Stimulated activated CD4-positive, alpha-beta T cell treated with anti-CD3 and anti-CD28 coated beads, Interleukin-15, amount 100 ng/mL, for 24 hours (primary cell): ENCODE measurements at regions not wholly inside any gene's neighbourhood (a gene's known extent, or its start where the extent isn't known, plus 50 kb on each side); places are given as distances from the start of the nearest gene placed in this dataset.
"Not testable (repeated sequence)": the region's sequence is repeated elsewhere in the genome, so short reads cannot be mapped to it uniquely, and the experiment has no call there.

Experiments
- DNase-seq: peaks from one replicate; pipeline ENCODE4 v3.0.0-alpha.2; 2020

DNA sequence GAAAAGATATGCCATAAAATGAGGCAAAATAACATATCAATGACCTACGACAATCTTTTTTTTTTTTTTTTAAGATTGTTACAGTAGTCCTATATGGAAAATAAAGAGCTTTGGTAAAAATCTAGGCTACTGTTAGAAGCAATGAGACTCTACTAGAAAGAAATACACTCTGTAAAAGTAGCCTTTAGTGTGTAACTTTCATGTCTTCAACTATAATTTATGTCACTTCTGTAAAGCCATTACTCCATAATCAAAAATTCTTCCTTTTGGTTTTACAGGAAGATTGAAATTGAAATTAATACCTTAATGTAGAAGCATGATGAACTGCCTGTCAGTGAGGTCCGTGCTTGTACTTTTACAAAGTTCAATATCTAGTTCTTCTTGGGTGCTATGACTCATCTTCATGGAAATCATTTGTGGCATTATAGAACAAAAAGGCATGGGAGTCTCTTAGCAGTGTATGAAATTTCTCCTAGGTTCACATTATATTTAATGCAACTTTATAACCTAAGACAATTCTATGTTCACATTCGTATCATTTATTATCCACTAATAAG, 1393.1 kb downstream of the EFNA5 start:
- no peak for DNase-seq

DNA sequence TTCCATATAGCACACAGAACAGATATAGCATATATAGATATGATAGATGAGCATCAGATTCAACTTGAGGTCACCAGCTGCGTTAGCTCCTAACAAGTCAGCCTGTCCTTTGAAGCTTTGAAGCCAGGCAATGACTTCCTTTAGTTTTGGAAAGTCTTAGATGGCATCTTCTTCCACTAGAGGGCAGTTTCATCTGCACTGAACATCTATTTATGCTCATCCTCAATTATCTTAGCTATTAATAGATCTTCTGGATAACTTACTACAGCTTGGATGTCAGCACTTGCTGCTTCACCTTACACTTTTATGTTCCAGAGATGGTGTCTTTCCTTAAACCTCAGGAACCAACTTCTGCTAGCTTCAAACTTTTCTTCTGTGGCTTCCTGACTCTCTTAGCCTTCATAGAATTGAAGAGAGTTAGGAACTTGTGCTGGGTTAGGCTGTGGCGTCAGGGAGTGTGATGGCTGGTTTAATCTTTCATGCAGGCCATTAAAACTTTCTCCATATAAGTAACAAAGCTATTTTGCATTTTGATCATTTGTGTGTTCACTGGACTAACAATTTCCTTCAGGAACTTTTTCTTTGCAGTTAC, 1401.4 kb downstream of the EFNA5 start:
- no peak for DNase-seq

DNA sequence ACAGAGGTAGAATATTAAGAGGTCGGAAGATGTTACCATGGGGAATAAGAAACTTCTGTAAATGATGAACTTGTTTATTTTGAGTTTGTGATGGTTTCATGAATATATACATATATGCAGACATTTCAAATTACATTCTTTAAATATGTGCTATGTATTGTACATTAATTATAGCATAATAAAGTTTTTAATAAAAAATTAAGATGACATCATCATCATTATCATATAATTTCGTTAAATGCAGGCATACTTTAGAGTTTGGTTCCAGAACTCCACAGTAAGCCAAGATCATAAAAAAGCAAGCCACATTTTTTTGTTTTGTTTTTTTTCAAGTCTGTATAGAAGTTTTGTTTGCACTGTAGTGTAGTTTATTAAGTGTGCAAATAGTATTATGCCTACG, 1403.5 kb downstream of the EFNA5 start:
- no peak for DNase-seq

DNA sequence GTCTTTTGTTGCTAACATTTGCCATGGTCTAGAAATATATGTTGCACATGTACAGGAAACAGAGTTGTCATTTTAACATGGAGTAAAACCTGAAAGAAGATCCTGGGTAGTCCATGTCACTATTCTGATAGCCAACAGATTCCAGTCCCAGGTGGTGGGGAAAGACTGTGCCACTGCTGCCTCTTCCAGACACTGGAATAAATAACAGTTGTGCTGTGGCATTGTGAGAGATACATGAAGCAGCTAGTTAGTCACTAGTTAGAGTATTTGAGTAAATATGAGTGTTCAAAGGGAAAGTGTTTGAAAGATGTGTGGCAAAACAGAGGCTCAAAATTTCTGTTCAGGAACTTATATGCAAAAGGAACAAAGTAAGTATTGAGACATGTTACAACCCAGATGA, 1408.3 kb downstream of the EFNA5 start:
- DNase-seq: no peak

DNA sequence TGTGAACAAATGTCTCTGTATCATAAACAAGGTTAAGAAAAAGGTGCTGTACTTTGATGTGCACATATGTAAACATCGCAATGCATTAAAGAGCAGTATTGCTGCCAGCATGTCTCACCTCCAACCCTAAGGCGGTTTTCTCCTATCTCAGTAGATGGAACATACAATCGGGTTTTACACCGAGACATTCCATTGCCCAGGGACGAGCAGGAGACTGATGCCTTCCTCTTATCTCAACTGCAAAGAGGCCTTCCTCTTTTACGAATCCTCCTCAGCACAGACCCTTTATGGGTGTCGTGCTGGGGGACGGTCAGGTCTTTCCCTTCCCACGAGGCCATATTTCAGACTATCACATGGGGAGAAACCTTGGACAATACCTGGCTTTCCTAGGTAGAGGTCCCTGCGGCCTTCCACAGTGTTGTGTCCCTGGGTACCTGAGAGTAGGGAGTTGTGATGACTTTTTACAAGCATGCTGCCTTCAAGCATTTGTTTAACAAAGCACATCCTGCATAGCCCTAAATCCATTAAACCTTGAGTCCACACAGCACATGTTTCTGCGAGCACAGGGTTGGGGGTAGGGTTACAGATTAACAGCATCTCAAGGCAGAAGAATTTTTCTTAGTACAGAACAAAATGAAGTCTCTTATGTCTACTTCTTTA, 1411.2 kb downstream of the EFNA5 start:
- DNase-seq: not testable (repeated sequence)

DNA sequence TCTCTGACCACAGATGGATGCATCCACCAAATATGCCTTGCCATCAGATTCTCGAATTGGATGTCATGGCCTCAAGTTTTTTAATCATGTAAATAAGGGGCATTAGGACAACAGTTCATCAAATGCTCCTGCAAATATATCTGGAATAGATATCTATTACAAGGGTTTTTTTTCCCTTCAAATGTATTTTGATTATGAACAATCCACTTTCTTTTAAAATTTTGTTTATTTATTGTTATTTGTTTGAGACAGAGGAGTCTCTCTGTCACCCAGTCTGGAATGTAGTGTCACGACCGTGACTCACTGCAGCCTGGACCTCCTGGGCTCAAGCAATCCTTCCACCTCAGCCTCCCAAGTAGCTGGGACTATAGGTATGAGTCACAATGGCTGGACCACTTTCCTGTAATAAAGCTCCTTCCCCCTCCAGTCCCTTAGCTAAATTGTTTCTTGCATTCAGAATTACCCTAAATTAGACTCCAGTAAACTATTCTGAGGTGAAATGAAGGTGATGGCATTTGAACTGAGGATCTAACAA, 1412.1 kb downstream of the EFNA5 start:
- DNase-seq: no peak

DNA sequence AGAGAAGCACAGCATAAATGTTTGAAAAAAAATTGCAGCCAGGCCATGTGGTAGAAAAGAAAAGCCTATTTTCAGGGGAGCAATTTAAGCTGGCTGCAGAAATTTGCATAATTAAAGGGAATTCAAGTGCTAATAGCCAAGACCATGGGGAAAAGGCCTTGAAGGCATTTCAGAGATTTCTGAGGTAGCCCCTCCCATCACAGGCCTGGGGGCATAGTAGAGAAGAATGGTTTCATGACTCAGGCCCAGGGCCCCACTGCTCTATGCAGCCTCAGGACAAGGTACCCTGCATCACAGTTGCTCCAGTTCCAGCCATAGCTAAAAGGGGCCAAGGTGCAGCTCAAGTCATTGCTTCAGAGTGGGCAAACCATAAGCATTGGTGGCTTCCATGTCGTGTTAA, 1416.0 kb downstream of the EFNA5 start:
- no peak for DNase-seq

DNA sequence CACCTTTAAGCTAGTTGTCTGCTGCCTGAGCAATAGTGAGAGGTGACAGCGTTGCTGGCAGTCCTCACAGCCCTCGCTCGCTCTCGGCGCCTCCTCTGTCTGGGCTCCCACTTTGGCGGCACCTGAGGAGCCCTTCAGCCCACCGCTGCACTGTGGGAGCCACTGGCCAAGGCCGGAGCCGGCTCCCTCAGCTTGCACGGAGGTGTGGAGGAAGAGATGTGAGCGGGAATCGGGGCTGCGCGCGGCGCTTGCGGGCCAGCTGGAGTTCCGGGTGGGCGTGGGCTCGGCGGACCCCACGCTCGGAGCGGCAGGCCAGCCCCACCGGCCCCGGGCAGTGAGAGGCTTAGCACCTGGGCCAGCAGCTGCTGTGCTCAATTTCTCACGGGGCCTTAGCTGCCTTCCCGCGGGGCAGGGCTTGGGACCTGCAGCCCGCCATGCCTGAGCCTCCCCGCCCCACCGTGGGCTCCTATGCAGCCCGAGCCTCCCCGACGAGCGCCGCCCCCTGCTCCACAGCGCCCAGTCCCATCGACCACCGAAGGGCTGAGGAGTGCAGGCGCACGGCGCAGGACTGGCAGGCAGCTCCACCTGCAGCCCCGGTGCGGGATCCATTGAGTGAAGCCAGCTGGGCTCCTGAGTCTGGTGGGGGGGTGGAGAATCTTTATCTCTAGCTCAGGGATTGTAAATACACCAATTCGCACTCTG, 1424.5 kb downstream of the EFNA5 start:
- not testable (repeated sequence) for DNase-seq

DNA sequence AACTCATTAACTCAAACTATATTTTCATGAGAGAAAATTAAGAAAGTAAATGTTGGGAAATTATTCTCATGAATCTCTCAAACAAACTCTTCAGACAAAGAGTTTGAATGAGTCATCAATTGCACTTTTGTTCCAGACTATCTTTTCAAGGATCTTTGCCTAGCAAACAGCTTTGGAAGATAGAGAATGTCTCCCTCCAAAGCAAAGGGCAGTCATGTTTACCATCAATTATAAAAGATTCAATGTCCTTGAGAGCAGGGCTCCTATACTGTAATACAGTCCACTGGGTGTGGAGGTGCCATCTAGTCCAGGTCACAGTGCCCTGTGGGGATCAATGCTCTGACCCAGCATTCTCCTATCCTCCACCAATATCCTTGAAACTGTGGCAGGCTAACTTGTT, 1429.3 kb downstream of the EFNA5 start:
- no peak for DNase-seq

DNA sequence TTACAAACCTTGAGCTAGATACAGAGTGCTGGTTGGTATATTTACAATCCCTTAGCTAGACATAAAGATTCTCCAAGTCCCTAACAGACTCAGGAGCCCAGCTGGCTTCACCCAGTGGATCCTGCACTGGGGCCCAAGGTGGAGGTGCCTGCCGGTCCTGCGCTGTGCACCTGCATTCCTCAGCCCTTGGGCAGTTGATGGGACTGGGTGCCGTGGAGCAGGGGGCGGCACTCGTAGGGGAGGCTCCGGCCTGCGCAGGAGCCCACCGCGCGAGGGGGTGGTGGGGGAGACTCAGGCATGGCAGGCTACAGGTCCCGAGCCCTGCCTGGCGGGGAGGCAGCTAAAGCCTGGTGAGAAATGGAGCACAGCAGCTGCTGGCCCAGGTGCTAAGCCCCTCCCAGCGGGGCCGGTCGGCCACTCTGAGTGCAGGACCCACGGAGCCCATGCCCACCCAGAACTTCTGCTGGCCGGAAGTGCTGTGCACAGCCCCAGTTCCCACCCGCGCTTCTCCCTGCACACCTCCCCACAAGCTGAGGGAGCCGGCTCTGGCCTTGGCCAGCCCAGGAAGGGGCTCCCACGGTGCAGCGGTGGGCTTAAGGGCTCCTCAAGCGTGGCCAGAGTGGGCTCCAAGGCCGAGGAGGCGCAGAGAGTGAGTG, 1464.7 kb downstream of the EFNA5 start:
- DNase-seq: no peak

DNA sequence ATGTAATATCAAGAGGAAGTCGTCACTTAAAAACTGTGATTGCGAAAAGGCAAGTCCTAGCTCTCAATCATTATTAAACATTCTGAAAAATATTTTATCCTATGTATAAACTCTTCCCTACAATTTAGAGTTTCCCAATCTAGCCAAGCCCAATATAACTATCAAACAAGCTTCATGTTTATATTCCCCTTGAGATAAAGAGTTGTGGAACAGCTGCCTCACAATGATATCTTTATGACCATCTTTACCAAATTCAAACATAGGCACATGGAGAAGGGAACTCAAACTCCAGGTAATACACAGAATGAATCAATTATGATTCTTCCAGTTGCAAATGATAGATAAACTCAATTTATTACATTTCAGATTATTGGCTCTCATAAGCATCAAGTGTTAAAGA, 1468.7 kb downstream of the EFNA5 start:
- no peak for DNase-seq

DNA sequence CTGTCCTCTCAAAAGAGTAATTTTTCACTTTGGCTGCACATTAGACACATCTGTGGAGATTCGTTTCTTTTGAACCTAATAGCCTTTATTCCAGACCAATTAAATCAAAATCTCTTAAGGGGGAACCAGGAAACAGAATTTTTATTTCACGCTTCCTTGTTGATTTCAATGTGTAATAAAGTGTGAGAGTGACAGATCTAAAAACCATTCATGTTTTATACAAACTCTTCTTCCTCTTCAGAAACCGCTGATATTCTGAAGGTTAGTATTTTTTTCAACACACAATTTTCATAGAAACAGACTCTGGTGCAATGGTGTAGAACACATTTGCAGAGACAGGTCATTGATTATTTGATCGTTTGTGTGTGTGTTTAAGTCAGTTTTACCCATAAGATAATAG, 1469.8 kb downstream of the EFNA5 start:
- DNase-seq: no peak

DNA sequence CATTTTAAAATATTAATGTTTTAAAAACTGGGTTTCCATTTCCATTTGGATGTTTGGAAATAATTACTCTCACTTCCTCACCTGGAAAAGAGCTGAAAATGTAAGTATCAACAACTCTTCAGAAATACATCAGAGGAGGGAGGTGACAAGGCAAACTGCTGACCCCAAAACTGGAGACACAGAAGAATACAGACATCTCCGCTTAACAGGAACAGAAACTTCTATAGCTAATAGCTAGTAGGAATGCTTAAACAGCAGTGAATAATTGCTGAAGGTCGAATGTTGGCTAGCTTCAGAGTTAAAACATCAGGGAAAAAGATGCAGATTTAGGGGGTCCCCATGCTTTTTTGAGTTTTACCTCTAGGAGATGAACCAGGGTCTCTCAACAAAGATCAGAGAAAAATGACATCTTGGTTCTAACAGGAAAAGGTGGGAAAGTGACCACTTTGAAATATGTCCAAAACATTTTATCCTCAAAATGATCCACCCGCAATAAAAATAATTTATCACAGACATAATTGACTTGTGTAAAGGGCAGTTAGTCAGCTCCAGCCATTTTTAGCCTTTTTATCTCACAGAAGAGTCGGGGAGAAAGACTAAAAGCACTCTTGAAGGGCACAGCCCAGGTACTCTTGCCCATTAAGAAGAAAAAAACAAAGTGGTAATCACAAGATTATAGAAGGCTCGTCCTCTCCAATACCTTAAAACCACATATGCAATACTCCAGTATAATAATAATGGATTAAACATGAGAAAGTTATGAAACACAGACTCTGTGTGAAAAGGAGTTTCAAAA, 1474.9 kb downstream of the EFNA5 start:
- no peak for DNase-seq

DNA sequence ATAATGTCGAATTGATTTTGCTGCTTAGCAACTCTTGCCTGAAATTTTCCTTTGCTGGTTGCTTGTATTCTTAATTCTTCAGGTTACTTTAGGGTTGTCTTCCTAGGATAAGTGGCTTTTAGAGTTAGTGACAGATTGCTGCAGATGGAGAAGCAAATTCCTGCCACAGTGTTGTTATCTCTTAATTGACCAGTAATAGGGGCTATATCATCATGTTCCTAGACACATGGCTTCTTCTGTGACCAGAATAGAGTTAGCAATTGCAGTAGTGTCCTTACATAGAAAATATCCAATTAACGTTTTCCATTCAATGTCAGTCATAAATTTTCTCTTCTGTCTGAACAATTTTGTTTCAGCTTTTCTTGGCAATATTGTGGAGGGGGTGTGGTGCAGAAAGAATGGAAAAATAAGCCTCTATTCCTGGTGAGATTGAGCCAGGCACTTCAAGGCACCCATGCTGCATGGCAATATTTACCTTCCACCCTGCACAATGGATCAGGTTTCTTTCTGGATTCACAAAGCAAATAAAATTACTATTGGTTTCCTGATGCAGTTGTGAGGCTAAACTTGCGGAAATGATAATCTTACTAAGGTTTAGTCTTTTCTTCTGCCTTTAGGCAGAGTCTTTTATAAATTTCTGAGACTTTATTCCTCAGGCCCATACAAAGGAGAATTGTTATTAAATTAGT, 1481.5 kb downstream of the EFNA5 start:
- no peak for DNase-seq

DNA sequence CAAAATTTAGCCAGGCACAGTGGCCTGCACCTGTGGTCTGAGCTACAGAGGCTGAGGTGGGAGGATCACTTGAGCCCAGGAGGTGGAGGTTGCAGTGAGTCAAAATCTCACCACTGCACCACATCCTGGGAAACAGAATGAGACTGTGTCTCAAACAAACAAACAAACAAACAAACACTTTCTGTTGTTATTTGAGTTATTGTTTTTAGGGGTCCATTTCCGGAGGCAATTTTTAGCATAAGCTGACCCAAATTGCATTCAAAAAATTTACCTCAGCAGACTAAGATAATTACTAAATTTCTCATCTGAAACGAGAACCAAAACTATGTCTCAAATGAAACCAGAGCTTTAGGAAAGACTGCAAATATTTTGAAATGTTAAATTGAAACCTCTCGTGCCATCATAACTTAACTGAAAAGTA, 1485.1 kb downstream of the EFNA5 start:
- DNase-seq: no peak

DNA sequence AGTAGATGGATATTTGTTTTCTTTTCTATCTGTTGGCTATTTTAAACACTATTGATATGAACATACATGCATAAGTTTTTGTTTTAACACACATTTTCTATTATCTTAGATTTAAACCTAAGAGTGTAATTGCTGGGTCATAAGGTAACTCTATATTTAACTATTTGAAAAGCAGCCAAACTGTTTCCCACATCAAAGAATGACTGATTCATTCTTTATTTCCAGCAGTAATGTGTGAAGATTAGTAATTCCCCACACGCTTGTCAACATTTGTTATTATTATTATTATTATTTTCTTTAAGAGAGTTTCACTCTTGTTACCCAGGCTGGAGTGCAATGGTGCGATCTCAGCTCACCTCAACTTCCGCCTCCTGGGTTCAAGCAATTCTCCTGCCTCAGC, 1495.8 kb downstream of the EFNA5 start:
- no peak for DNase-seq

DNA sequence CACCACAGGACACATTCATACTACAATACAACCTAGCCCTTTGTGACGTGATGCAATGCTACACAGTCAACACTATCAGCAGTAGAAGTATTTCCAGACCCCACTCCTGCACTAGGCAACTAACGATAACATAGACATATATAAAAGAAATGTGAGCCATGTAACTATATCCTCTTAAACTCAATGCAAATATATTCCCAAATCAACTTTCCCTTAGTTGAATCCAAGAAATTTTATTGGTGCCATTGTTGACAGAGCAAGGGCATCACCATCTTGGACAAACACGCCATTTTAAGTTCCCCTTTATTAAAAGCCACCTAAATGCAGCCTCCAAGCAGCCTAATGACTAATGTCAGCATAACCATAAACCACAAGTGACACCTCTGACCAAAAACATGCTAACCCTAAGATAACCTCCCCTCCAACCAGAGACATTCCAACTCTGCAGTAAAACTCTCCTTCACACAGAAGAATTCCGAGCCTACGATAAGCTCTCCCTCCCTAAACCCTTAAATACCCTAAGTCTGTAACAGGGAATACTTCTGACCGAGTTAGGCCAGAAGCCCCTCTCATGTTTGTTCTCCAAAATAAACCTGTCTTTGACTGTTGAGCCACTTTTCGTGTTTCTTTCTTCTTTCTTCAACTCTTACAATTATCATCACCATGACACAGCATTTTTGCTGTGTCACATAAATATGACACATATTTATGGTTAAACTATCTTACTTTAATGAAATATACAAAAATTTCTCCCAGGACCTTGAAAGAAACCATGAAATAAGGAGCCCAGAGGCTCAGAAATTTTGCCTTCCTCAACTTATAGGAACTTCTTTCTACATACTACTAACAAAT, 1497.8 kb downstream of the EFNA5 start:
- no peak for DNase-seq

DNA sequence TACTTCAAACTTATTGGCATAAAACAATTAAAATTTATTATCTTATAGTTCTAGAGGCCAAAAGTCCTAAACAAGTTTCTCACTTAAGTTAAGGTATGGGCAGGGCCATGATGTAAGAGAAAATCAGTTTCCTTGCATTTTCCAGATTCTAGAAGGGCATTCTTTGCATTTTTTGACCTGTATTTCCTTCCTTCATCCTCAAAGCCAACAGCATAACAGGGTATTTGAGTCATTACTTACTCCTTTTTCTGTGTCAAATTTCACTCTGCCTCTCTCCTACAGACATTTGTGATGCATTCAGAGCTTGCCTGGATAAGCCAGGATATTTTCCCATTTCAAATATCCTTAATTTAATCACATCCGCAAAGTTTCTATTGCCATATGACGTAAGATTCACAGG, 1499.0 kb downstream of the EFNA5 start:
- no peak for DNase-seq

DNA sequence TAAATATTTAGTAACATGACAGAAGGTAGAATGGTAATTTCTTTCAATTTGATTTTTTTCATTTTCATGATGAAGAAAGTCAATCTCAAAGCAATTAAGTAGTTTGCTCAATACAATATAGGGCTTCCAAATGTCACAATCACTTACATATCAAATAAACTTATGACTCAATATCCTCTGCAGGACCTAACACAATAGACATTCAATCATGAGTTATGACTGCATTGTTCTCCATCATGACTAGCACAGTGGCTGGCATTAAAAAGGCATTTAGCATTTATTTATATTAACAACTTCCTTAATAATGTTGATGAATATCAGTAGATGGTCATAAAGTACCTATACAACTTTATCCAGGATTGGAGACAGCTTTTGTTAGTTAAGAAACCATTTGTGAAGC, 1499.6 kb downstream of the EFNA5 start:
- DNase-seq: no peak

DNA sequence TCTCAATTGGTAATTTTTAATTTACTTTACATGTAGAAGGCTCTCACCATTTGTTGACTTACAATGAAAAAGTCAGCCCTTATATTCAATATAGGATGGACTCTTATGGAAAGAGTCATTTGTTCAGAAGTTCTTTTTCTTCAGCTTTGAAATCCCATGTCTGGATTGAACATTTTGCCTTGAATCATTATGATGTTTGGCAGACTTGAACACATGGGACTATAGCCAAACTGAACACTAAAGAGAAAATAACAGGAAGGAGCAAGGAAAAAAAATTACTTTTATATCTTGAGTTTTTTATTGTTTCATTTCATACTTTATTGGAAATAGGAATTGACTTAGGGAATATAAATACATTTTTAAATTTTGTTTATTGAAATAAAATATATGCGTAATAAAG, 1503.0 kb downstream of the EFNA5 start:
- DNase-seq: no peak

DNA sequence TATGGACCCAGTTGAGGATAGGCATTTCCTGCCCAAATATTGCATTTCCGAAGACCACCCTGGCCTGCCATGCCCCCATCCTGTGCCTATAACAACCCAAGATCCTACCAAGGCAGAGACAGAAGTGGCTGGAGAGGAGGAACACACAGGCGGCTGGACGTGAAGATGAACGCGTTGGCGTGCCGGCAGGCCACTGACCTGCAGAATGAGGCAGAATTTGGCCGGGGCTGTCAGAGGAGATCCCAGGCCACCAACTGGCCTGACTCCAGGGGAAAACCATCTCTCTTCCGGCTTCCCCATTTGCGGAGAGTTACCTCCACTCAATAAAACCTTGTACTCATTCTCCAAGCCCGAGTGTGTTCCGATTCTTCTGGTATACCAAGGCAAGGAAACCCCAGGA, 1507.5 kb downstream of the EFNA5 start:
- DNase-seq: no peak
